BJ (cell line): ENCODE measurements at regions not wholly inside any gene's neighbourhood (a gene's known extent, or its start where the extent isn't known, plus 50 kb on each side); places are given as distances from the start of the nearest gene placed in this dataset.

Experiments used
- CTCF ChIA-PET: fragments of 350-600 bp; formaldehyde crosslinking; extraction: SDS; loops from one replicate; lab custom pipeline; 2021; ENCODE audit warnings: antibody characterized with exemption, inconsistent platforms; lab: Yijun Ruan, JAX
- POLR2A ChIA-PET: fragments of 300-600 bp; sonication (Branson Sonifier 250); formaldehyde crosslinking; extraction: SDS; loops from one replicate; lab custom pipeline; 2021; ENCODE audit warnings: antibody characterized with exemption; lab: Charles Lee
- DNase-seq: peaks from one replicate; pipeline ENCODE4 v3.0.0-alpha.2; 2011; ENCODE audit warnings: low read depth
- H3K27me3 ChIP-seq: 2 replicates; pipeline ENCODE4 v1.6.0; 2011; ENCODE audit warnings: low read length; ENCODE audit not compliant: control insufficient read depth, insufficient read depth
- H3K36me3 ChIP-seq: 2 replicates; pipeline ENCODE4 v1.5.1; 2011; ENCODE audit warnings: low read length; ENCODE audit not compliant: control insufficient read depth, insufficient read depth
- H3K4me3 ChIP-seq: 2 replicates; pipeline ENCODE4 v1.5.1; 2011; ENCODE audit warnings: low read depth, mild to moderate bottlenecking, control low read depth, low read length
- TF ChIP-seq, protein P1 (sequence below): IDR thresholded peaks from 2 replicates; pipeline ENCODE4 v1.5.1; 2011; ENCODE audit warnings: low read depth, mild to moderate bottlenecking, control low read depth, inconsistent platforms, low read length, moderate library complexity; ENCODE audit not compliant: insufficient read depth

DNA sequence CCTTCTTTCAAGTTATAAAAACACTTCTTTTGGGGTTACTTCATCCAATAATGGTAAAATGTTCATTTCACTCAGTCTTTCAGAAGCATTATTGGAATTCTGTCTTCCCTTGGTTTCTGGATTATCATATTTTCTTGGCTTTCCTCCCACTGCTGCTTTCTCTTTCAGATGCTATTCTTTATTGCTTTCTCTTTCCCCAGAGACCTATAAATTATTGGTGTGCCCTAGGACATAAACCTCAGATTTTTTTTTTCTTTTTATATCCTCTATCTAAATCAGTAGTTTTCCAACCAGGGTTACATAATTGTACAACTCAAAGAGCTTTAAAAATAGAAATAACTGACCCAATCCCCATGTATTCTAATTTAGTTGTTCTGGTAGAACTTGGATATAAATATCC is 1005.5 kb downstream of the ARAP2 start:
- ChIA-PET CTCF (no interaction called here), POLR2A (no interaction called here)
- TF ChIP-seq, protein P1, sequence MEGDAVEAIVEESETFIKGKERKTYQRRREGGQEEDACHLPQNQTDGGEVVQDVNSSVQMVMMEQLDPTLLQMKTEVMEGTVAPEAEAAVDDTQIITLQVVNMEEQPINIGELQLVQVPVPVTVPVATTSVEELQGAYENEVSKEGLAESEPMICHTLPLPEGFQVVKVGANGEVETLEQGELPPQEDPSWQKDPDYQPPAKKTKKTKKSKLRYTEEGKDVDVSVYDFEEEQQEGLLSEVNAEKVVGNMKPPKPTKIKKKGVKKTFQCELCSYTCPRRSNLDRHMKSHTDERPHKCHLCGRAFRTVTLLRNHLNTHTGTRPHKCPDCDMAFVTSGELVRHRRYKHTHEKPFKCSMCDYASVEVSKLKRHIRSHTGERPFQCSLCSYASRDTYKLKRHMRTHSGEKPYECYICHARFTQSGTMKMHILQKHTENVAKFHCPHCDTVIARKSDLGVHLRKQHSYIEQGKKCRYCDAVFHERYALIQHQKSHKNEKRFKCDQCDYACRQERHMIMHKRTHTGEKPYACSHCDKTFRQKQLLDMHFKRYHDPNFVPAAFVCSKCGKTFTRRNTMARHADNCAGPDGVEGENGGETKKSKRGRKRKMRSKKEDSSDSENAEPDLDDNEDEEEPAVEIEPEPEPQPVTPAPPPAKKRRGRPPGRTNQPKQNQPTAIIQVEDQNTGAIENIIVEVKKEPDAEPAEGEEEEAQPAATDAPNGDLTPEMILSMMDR = no peak
- Histone ChIP-seq H3K27me3 (no peaks in the 10 kb centered on the region), H3K4me3 (no peak overlapping the region), H3K36me3 (no peaks in the 10 kb centered on the region)
- no peak for DNase-seq

DNA sequence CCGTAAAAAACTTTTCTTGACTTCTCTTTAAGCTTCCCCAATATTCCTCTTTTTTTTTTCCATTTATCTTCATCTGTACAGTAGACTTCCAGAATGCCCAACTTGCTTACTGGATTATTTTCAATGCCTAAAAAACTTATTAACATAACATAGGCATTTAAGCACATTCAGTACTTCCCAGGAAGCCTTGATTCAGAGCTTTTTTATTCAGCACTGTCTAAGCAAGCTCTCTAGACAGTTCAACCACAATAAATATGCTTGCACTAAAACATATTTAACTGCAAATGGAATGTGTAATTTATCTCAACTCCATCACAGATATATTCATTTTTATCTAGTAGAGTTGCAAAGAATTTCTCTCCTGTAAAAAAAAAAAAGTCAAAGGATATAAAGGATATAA is 997.8 kb downstream of the ARAP2 start:
- H3K36me3 ChIP-seq = no peaks in the 10 kb centered on the region
- TF ChIP-seq, protein P1 = no peak
- no peak for DNase-seq
- POLR2A ChIA-PET = no interaction called here
- no peak overlapping the region for H3K4me3 ChIP-seq
- H3K27me3 ChIP-seq = no peaks in the 10 kb centered on the region
- CTCF ChIA-PET = no interaction called here

DNA sequence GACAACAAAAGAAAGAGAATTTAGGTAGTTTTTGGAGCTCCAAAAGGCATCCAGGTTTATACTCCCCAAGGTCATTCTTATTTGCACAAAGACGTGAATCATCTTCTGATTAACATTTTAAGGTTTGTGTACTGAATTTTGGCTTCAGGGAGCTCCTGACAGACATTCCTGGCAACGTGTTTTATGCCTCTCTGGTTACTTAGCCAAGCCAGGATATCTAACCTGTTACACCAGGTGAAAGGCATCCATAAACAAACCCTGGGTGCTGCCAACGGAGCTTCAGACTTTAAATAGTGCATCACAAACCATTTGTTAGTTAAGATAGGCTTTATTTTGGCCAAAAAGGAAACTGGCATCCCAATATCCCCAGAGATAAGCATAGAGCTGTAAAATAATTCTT is 997.3 kb downstream of the ARAP2 start:
- Histone ChIP-seq H3K27me3 (no peaks in the 10 kb centered on the region), H3K36me3 (no peaks in the 10 kb centered on the region), H3K4me3 (no peak overlapping the region)
- CTCF ChIA-PET = no interaction called here
- no peak for DNase-seq
- POLR2A ChIA-PET = no interaction called here
- TF ChIP-seq, protein P1 = no peak

DNA sequence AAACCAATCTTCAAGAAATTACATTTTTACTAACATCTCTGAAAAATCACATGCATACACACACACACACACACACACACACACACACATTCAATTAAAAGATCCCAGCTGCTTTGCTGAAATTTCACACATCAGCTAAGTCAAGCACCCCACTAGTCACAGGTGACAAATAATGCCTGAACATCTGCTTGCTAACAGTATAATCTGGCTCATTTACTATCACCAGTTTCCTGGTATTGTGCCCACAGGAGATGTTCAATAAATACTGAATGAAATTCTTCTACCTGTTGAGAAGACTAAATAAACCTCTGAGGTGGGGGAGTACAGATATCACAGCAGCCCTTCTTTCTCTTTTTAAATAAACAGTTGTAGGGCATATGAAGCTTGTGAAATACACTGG is 994.0 kb downstream of the ARAP2 start:
- ChIA-PET CTCF (interaction anchor here (0.6 kb wide), 1 partner anchor 173 kb away, joined by 3 read pairs; no protein-coding TSS in a partner anchor), POLR2A (no interaction called here)
- no peak overlapping the region for H3K4me3 ChIP-seq
- no peaks in the 10 kb centered on the region for H3K27me3 ChIP-seq
- TF ChIP-seq, protein P1 = no peak
- no peaks in the 10 kb centered on the region for H3K36me3 ChIP-seq
- no peak for DNase-seq

DNA sequence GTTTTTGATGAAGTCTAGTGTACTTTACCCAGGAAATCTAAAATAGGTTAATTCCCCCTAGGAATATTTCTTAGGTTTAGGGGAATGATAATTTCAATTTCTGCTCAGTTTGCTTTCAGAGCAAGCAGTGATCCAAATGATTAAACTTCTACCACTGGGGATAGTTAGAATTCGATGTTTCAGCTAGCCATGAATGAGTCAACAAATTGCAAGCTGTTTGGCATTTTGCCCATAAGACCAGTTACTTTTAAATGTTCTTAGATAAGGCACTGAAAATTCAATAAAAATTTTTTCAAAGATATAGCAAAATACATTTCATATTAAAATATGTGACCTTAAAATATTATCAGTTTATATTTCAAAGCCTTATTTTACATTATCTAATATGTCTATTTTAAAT is 993.6 kb downstream of the ARAP2 start:
- DNase-seq = no peak
- Histone ChIP-seq H3K27me3 (no peaks in the 10 kb centered on the region), H3K36me3 (no peaks in the 10 kb centered on the region), H3K4me3 (no peak overlapping the region)
- TF ChIP-seq, protein P1 = no peak
- POLR2A ChIA-PET = no interaction called here
- CTCF ChIA-PET = interaction anchor here (0.6 kb wide), 1 partner anchor 174 kb away, joined by 3 read pairs; no protein-coding TSS in a partner anchor
